ENCODE measurements at regions not wholly inside any gene's neighbourhood (a gene's known extent, or its start where the extent isn't known, plus 50 kb on each side); places are given as distances from the start of the nearest gene placed in this dataset.

DNA sequence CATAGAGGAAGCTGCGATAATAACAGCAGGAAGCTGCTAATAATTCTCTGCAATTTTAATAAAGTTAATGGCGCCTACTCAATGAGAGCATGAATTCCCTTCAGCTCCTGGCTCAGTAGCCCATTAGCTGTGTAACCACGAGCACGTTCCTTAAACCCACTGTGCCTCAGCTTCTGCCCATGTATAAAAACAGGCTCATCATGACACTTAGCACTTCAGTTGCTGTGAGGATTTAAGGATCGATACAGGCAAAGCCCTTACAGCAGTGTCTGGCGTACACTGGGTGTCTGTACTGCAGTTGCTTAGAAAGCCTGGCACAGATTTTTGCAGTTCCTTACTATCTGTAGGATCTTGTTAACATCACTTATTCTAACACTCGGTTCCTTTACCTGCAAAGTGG is 673.4 kb upstream of the ARGLU1 start:
- no peak for DNase-seq (ENCODE audit: low read depth in 4 of 4, low spot score in 2 of 4)

DNA sequence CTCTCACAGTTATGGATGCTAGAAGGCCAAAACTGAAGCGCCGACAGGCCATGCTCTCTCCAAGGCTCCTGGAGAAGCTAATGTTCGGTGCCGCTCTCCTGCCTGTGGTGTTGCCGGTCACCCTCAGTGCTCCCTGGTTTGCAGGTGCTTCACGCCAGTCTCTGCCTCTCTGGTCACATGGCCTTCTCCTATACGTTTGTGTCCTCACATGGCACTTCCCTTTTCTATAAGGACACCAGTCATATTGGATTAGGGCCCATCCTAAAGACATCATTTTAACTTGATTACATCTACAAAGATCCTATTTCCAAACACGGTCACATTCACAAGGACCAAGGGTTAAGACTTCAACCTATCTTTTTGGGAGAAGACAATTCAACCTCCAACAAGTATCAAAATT is 671.3 kb upstream of the ARGLU1 start:
- DNase-seq (ENCODE audit: low read depth in 4 of 4, low spot score in 2 of 4) = no peak

DNA sequence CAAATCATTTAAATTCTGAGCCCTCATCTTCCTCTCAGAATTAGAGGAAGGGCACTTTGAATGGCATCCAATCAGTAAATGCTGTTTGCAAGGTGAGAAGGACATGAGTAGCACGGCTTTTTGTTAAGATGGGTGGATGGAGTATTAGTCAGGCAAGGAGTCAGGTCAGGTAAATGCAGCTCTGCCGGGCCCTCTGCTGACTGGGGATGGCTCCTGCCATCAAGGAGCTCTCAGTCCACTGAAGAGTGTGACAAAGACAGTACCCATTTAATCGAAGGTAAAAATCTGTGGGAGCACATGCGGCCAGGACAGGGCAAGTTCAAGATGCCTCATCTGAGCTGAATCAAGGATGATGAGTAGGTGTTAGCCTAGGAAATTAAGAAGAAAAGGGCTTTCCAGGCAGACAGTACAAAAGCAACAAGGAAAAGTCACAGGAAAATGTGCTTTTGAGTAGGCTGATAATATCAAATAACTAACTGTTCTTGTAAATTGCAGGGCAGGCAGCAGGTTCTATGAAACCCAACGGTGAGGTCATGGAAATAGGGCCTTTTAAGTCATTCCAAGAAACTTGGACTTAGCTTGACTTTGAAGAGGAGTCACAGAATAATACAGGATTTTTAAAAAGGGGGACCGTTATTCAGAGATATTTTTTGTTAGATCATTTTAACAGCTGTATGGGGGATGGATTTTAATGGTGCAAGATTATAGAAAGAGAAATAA is 670.5 kb upstream of the ARGLU1 start:
- DNase-seq (ENCODE audit: low read depth in 4 of 4, low spot score in 2 of 4) = no peak

DNA sequence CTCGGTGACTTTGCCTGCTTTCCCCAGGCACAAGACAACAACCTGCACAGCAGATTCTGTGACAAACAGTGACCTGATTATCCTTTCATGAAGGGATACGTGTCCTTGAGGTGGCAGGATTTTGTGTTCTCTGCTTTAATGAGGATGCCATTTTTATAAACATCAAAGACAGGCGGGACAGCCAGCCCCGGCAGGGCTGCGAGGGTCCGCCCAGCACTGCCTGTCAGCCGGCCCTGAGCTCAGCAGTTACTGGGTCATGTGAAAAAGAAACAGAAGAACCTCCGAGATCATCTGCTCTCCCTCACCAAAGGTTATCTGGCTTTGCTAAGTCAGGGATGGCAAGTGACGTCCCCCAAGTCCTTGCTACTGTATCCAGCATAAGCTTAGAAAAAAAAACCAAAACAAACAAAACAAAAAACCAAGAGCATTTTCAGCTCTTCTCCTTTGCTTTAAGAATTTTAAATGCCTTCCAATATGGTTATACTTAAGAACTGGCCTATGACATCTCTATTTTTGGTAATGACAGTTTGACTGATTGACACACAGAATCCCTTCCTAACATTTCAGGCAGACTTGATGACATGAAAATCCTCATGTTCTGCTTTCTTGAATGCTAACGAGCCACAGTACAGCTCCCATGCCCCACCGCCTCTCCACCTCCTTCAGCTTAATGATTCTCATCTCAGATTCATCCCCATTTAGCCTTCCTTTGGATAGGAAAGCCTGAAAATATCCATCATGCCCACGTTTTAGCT is 666.6 kb upstream of the ARGLU1 start:
- no peak for DNase-seq (ENCODE audit: low read depth in 4 of 4, low spot score in 2 of 4)

DNA sequence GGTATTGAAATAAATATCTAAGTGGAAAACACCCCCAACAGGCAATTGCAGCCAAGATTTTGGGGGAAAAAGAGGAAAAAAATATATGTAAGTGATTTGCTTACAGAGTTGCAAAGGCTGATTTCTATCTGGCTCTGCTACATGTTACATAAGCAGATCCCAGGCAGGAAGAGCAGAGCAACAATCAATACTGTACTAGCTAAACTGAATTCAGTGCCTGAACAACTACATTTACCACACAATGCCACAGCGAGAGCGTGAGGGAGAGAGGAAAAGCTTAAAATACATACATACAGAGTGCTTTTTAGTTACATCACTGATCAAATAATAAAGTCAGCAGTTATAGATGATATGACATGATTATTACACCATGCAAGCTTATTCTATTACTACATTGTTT is 665.6 kb upstream of the ARGLU1 start:
- no peak for DNase-seq (ENCODE audit: low read depth in 4 of 4, low spot score in 2 of 4)

DNA sequence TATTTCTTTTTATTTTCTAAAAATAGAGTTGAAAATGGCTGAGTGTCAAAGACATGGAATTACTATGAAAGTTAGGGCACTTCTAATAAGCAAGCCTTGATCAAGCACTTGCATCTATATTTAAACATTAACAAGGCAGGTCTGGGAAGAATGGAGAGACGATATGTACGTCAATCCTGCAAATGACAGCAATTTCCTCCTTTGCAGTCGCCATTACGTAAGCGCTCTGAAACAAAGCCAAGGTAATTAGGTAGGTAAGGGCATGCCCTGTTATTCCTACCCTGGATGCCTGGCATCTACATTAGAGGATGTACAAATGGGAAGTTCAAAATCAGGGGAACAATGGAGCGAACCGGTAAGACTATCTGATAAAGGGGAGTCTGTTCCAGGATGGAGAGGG is 664.0 kb upstream of the ARGLU1 start:
- DNase-seq (ENCODE audit: low read depth in 4 of 4, low spot score in 2 of 4) = no peak

DNA sequence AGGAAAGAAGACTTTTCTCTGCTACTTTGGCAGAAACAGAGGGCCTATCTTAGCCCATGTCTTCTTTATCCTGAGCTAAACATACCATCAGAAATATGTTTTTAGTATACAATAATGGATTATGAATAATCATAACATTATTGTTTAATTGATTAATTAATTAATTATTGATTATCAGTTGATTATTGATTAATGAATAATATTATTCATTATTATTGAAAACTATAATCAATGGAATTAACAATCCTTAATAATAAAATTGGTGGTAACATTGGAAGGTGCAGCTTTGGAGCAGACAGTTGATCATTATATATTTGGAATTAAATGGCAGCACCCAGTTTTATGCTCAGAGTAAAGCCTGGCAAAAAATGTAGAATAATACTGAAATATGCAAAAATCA is 655.9 kb upstream of the ARGLU1 start:
- DNase-seq (ENCODE audit: low read depth in 4 of 4, low spot score in 2 of 4) = no peak

DNA sequence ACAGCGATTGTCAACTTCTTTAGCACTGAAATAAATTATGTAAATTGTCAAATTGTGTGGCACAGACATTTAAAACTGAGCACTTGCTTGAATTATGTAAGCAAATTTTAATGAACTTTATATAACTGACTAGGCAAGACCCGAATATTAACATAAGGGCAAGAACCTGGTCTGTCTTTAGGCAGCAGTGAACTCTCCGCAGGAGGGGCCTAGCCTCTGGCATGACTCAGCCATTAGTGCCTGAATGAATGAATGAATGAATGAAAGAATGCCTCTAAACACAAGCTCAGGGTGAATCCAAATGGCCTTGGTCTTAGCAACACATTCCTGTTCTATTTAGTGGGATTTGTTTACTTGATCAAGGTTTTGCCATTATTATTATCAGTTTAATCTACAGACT is 654.7 kb upstream of the ARGLU1 start:
- DNase-seq (ENCODE audit: low read depth in 4 of 4, low spot score in 2 of 4) = no peak

DNA sequence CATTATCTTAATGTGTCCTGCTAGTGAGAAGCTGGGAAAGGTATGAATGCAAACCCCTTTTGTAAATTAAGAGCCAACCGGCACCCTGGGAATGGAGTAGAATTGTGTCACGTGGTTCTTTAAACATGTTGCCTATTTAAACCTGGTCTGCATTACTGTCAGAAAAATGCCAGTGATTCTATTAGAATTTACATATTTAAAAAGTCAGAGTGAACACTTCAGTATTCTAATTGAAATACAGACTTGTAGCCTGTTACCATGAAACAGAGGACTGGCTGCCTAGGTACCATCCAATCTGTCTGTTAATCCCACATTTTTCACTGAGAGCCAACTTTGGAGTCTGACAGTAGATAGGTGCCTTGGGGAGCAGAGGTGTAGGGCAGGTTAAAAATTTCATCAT is 652.3 kb upstream of the ARGLU1 start:
- no peak for DNase-seq (ENCODE audit: low read depth in 4 of 4, low spot score in 2 of 4)

DNA sequence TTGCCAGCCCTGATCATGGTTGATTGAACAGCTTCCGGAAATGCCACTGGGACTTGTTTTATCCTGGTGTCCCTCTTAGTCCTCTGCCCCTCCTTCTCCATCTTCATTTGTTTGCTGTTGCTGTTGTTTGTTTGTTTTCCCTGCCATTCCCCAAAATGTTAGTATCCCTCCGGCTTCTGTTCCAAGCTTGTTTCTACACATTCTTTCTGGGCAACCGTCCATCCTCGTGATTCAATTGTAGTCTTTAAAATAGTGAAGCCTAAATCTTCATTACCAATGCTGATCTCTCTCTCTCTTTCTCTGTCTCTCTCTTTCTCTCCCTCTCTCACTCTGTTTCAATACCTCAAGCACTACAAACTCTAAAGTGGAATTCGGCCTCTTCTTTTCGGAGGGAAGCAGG is 649.3 kb upstream of the ARGLU1 start:
- DNase-seq (ENCODE audit: low read depth in 4 of 4, low spot score in 2 of 4) = no peak

DNA sequence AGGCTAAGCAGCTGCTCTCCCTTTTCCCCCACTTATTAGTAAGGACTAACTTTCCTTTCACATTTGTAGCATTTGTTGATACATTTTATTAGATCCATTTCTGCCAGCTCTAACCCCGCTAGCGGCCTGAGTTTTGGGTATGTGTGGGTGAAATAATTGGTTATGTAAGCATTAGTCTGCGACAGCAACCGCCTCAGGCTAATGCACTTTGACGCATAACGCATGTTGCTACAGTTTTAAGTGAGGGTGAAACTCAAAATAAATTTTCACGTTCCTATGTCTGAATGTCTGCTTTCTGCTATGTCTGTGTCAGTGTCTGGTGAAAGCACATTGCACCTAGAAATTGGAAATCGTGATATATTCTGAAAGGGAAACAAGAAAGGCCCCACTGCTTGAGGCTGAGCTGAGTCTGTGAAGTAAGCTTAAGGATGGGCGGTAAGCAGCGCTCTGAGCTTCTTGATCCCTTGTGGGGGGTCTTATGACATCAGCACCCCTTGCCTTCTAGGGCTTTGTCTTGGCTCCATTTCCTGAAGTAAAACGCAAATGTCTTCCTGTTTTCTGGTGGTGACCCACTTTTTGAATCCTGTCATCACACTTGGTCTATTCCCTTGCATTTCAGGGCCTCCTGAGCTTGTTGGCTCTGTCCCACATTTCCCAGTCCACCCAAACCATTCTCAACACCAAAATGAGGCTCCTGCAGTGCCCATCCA is 648.3 kb upstream of the ARGLU1 start:
- no peak for DNase-seq (ENCODE audit: low read depth in 4 of 4, low spot score in 2 of 4)

DNA sequence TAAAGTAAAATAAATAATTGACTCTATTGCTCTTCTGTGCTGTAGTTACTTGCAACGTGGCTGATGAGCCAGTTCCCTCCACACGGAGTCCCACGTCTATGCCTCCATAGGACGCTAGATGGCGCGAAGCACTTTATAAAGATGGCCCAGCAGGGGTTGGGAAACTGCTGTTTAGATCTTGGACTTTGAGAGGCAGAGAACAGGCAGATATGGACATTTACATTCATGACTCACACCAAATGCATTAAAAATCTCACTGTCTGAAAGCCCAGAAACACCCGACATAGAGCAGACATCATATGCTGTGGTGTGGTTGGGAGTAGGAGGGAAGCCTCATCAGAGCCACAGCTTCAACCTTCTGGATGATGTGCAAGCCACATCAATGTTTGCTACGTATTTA is 643.1 kb upstream of the ARGLU1 start:
- DNase-seq (ENCODE audit: low read depth in 4 of 4, low spot score in 2 of 4) = peak; percentile 63 to 83 (median 68)

DNA sequence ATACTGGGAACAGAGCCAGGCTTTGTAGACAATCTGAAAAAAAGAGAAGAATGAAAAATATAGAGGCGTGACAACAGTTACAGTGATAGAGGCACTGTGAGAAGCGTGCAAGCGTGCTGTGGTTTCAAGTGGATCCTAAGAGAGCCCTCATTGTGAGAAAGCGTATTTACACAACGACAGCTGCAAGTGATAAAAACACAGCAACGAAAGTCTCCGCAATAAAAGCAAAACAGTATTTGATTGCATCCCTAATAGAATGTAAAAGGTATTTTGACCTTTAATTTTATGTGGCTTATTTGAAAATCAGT is 642.7 kb upstream of the ARGLU1 start:
- peak in 3 of 4 donors; percentile 19 to 30 (median 29) for DNase-seq (ENCODE audit: low read depth in 4 of 4, low spot score in 2 of 4)

DNA sequence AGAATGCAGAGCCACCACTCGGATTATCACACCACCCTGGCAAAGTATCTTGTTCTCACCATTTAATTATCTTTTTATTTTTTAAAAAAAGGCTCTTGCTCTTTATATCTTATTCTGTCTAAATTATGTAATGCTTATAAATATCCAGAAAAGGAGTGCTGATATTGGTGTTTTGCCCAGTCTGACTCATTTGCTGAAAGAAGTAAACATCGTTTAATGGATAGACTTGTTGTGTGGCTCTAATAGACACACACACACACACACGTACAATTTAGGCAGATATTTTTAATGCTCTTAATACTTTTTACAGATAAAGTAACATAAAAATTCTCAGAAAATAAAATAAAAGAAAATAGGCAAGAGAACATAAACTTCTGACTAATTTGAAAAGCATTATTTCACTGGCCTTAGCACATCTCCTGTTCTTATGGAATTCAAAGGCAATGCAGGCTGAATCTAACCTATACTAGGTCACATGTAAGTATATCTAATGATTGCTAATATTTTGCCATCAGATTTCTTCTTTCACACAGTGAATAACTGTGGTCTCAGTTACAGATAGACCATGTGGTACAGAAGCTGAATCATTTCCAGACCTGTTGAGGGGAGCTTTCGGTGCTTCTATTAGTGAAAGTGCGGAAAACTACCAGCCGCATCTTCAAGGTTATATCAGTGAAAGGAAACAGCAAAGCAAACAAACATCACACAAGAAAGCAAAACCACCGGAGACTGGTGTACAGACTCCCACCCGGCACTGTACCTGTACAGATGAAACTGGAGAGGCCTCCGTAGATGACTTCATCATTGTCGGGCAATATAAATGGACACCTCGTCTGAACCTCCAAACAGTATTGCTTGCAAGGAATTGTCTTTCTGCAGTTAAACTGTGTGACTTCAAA is 642.1 kb upstream of the ARGLU1 start:
- DNase-seq (ENCODE audit: low read depth in 4 of 4, low spot score in 2 of 4) = no peak

DNA sequence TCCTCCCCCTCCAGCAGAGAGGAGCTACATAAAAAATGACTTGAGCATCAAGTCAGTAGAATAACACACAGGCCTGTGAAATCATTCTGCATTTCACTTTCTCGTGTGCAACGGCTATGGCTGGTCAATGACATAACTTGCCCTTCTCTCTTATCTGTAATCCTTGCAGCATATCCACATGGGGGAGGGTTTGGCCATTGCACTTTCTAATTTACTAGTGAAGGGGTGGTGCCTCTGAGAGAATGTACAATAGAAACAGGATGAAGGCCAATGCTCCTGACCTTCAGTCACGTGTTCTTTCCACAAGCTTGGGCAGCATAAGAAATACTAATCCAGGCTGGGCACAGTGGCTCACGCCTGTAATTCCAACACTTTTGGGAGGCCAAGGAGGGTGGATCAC is 641.0 kb upstream of the ARGLU1 start:
- no peak for DNase-seq (ENCODE audit: low read depth in 4 of 4, low spot score in 2 of 4)

DNA sequence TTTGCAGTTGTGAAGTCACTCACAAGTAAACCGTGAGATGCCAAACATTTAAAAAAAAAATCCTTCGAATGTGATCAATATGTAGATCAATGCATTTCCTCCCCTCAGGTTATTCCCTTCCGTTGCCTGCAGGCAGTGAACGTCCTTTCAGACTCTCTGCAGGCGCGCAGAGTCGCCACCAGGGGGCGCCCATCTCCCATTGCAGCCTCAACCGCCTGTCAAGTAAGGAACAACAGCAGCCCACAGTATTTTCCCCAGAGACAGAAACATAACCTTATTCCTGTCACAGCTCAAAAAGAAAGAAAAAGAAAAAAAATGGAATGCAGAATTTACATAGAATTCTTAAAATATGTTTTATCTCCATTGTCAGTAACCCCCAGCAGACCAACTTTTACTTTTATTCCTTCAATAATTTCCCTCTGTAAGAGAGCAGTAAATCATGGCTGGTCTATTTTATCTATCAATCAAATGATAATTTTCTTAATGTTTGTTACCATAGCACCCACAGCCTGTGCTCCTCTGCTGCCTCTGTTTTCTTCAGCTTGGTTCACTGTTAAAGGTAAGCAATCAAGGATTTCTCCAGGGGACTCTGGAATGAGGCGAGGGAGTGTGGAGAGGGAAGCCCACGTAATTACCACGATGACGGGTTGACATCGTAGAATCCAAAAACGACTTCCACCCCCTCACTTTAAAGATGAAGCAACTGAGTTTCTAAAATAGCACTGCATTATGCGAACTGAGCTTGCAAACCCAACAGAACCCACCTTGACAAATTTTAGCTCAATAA is 637.6 kb upstream of the ARGLU1 start:
- peak in 1 of 4 donors; percentile 37 for DNase-seq (ENCODE audit: low read depth in 4 of 4, low spot score in 2 of 4)

DNA sequence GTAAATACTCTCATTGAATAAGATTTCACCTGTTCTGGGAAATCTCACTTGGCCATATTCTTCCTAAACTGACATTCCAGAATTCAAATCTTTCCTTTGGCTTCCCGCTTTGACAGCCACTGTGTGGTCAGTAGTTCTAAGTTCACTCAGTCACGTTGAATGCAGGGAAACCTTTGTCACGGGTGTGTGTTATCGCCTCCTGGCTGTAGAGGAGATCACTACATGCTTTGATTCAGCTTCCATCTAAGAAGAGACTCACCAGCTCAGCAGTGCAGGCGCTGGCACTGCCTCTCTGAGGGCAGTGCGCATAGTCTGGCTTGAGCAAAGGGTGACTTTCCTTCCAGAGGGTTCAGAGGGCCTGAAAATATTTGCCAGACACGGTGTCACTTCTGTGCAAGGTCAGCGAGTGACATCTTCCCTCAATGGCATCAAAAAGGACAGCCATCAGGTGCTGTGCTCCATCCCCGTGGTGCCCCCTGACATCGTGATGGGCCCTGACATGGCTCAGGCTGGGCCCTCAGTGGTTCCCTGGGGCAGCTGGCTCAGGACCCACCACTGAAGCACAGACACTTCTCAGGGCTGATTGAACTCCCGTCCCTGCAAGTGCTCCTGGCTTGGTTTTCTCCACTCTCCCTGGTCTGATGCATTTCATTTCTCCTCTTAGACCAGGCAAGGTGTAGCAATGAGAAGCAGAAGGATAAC is 635.4 kb upstream of the ARGLU1 start:
- no peak for DNase-seq (ENCODE audit: low read depth in 4 of 4, low spot score in 2 of 4)

DNA sequence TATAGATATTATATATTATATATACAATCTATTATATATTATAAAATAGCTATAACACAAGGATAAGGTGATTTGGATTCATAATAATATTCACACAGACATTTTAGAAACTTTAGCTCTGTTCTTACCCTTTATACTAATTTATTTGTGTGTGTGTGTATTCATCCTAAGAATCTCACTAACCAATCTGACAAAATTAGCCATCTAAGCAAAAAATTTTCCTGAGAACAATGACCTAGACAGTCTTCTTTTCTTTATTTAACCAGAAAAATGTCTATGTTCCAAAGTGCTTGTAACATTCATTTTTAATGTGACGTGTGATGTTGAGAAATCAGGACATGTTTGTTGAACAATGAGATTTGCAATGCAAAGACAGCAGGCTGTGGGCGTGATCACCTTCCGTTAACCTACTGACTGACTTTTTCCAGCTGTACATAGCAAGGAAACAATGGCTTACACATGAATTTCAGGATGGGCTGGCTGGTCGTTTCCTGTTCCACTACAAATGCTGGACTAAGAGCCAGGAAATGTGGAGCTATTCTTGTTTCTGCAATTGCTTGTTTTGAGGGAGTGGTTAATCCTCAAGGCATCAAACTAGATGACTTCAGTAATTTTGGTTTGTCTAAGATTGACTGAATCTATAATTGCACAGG is 634.6 kb upstream of the ARGLU1 start:
- DNase-seq (ENCODE audit: low read depth in 4 of 4, low spot score in 2 of 4) = no peak

DNA sequence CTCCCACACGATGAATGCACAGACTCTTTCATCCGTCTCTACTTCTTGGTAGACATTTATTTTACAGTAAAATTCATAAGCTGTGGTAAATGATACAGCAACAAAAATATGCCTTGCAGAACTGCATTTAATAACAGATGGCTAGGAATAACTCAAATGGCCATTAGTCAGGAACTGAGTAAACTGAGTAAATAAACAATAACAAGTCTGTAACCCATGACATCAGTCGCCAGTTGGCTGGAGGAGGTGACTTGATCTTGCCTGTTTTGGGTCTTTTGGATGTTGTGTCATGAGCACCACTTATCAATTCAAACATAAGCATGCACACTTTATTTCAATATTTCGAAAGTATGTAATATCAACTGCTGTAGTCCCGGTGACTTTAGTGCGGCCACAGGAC is 632.6 kb upstream of the ARGLU1 start:
- no peak for DNase-seq (ENCODE audit: low read depth in 4 of 4, low spot score in 2 of 4)
